Uterus (tissue), 3 donors: ENCODE measurements at regions not wholly inside any gene's neighbourhood (a gene's known extent, or its start where the extent isn't known, plus 50 kb on each side); places are given as distances from the start of the nearest gene placed in this dataset.

ENCODE experiments used
- DNase-seq, 2 donors: peaks; one replicate each; pipeline ENCODE4 v3.0.0-alpha.2; 2019 to 2020
- H3K27ac ChIP-seq, 2 donors: fragments of 200-600 bp; sonication (generic); 1 replicate in 1 of 2; 2 replicates in 1 of 2; pipeline ENCODE4 v1.5.1; 2016 to 2018
- H3K27me3 ChIP-seq, 2 donors: fragments of 200-600 bp; sonication (generic); one replicate each; pipeline ENCODE4 v1.5.1; 2018 to 2019; ENCODE audit warnings: control low read depth in 1 of 2
- H3K36me3 ChIP-seq, 2 donors: fragments of 200-600 bp; sonication (generic); one replicate each; pipeline ENCODE4 v1.5.1; 2019; ENCODE audit warnings: control low read depth in 1 of 2
- H3K4me1 ChIP-seq, 2 donors: fragments of 200-600 bp; sonication (generic); one replicate each; pipeline ENCODE4 v1.5.1; 2018 to 2019; ENCODE audit warnings: control low read depth in 1 of 2
- H3K4me3 ChIP-seq, 2 donors: fragments of 200-600 bp; sonication (generic); 1 replicate in 1 of 2; 2 replicates in 1 of 2; pipeline ENCODE4 v1.5.1; 2018 to 2019; ENCODE audit warnings: mild to moderate bottlenecking in 1 of 2
- H3K9me3 ChIP-seq, 2 donors: fragments of 200-600 bp; sonication (generic); one replicate each; pipeline ENCODE4 v1.5.1; 2019; ENCODE audit warnings: control low read depth in 1 of 2
- POLR2A ChIP-seq, 2 donors: fragments of 450-650 bp; IDR thresholded peaks; one replicate each; pipeline ENCODE4 v1.6.1; 2016; ENCODE audit warnings: antibody characterized with exemption in 2 of 2, mild to moderate bottlenecking in 1 of 2, moderate library complexity in 1 of 2
- intact Hi-C: fragments of 100-400 bp; cut with DNase I; formaldehyde crosslinking; loops from one replicate; pipeline ENCODE4 v1.15.1; 2023; ENCODE audit warnings: low total_unique reads
- TF ChIP-seq, protein P1 (sequence below), 4 experiments: fragments of 200-600 bp in 2 of 4; fragments of 450-650 bp in 2 of 4; sonication (generic) in 2 of 4; IDR thresholded peaks; one replicate each; pipeline ENCODE4 v1.5.1; 2016 to 2019; ENCODE audit warnings: antibody characterized with exemption in 4 of 4, mild to moderate bottlenecking in 2 of 4, moderate library complexity in 1 of 4
- donor health status: DM: yes; HTN: yes; CAD: no.

DNA sequence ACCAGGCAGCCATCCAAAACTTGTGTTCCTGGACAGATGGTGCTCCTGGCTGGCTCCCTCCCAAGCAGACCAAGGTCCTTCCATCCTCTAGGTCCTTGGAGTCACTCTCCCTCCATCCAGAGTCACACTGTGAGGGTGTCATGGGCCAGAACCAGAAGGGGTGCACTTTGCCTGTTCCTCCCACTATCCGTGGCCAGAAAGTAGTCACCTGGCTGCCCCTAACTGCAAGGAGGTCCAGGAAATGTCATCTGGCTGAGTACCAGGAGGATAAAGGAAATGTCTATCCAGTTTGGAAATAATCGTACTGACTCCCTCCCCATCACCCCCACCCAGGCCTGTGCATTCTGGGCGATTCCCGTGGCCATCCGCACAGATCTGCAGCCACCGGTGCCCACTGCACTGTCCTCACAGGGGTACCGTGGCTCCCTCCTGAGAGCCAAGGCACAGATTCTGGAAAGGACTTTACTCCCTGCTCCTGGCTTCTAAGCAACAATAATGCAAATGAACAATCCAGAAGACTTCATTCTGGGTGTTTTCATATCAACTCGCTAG is 253.2 kb downstream of the NPHP4 start:
- TF ChIP-seq, protein P1, sequence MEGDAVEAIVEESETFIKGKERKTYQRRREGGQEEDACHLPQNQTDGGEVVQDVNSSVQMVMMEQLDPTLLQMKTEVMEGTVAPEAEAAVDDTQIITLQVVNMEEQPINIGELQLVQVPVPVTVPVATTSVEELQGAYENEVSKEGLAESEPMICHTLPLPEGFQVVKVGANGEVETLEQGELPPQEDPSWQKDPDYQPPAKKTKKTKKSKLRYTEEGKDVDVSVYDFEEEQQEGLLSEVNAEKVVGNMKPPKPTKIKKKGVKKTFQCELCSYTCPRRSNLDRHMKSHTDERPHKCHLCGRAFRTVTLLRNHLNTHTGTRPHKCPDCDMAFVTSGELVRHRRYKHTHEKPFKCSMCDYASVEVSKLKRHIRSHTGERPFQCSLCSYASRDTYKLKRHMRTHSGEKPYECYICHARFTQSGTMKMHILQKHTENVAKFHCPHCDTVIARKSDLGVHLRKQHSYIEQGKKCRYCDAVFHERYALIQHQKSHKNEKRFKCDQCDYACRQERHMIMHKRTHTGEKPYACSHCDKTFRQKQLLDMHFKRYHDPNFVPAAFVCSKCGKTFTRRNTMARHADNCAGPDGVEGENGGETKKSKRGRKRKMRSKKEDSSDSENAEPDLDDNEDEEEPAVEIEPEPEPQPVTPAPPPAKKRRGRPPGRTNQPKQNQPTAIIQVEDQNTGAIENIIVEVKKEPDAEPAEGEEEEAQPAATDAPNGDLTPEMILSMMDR (IDR thresholded peaks at IDR 0.05): no peak
- TF ChIP-seq POLR2A (IDR thresholded peaks at IDR 0.05): no peak
- Histone ChIP-seq H3K9me3 (no peaks in the 10 kb centered on the region), H3K4me1 (no peaks in the 10 kb centered on the region), H3K4me3 (no peak overlapping the region), H3K27ac (no peak overlapping the region), H3K36me3 (no peaks in the 10 kb centered on the region), H3K27me3 (no peaks in the 10 kb centered on the region)
- DNase-seq: no peak
- intact Hi-C loops: no loop called here

DNA sequence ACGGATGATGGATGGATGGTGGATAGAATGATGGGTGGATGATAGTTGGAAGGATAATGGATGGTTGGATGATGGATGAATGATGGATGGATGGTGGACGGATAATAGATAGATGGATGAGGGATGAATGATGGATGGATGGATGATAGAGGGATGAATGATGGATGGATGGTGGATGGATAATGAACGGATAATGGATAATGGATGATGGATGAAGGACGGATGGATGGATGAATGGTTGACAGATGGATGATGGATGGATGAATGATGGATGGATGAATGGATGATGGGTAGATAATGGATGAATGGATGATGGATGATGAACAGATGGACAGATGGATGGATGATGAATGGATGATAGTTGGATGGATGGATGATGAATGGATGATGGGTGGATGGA is 255.1 kb downstream of the NPHP4 start:
- intact Hi-C loops: no loop called here
- TF ChIP-seq, protein P1 (IDR thresholded peaks at IDR 0.05): no peak
- no peak for TF ChIP-seq POLR2A (IDR thresholded peaks at IDR 0.05)

DNA sequence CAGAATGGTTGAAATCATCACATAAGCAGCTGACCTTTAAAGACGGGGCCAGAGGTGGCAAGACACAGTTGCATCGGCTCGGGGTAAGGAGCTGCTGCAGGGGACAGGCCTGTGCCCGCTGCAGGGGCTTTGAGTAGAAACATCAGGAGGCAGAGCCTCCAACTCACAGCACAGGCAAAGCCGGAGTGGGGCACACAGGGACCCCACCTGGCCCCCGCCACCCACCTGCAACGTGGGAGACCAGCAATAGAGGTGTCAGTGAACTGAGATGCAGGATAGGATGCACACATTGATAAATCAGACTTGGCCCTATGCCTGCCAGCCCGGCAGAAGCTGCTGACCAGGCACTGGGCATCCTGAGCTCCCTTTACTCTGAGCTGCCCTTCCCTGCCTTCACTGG is 257.2 kb downstream of the NPHP4 start:
- Histone ChIP-seq H3K27me3 (no peaks in the 10 kb centered on the region), H3K27ac (no peak overlapping the region), H3K4me1 (no peaks in the 10 kb centered on the region), H3K4me3 (no peak overlapping the region), H3K9me3 (no peaks in the 10 kb centered on the region), H3K36me3 (no peaks in the 10 kb centered on the region)
- no peak for TF ChIP-seq POLR2A (IDR thresholded peaks at IDR 0.05)
- TF ChIP-seq, protein P1 (IDR thresholded peaks at IDR 0.05): no peak
- DNase-seq: no peak
- intact Hi-C loops: no loop called here

More for the DNA sequence above, 255.1 kb downstream of the NPHP4 start:
- H3K27me3 ChIP-seq: no peaks in the 10 kb centered on the region
- H3K4me1 ChIP-seq: no peaks in the 10 kb centered on the region
- H3K9me3 ChIP-seq: no peaks in the 10 kb centered on the region
- no peak overlapping the region for H3K4me3 ChIP-seq
- DNase-seq: no peak
- H3K36me3 ChIP-seq: no peaks in the 10 kb centered on the region
- H3K27ac ChIP-seq: no peak overlapping the region

DNA sequence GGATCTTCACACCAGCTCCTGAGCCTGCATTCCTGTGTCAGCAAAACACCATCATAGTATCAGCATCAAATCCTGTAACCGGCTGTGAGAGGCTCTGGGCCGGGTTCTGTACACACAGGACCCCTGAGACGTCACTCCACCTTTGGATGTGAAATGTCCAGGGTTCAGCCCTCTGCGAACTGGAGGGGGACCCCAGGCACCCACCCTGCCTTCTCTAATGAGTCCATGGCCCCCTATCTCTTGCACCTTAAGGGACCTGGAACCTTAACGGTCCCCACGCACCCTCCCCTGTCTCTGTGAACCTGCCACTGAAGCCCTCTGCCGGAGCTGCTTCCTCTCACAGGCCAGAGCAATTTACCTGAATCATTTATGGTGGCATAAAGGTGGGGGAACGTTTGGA is 257.8 kb downstream of the NPHP4 start:
- Histone ChIP-seq H3K4me1 (no peaks in the 10 kb centered on the region), H3K36me3 (no peaks in the 10 kb centered on the region), H3K4me3 (no peak overlapping the region), H3K27ac (no peak overlapping the region), H3K27me3 (no peaks in the 10 kb centered on the region), H3K9me3 (no peaks in the 10 kb centered on the region)
- TF ChIP-seq POLR2A (IDR thresholded peaks at IDR 0.05): no peak
- TF ChIP-seq, protein P1 (IDR thresholded peaks at IDR 0.05): no peak
- no peak for DNase-seq
- intact Hi-C loops: no loop called here

DNA sequence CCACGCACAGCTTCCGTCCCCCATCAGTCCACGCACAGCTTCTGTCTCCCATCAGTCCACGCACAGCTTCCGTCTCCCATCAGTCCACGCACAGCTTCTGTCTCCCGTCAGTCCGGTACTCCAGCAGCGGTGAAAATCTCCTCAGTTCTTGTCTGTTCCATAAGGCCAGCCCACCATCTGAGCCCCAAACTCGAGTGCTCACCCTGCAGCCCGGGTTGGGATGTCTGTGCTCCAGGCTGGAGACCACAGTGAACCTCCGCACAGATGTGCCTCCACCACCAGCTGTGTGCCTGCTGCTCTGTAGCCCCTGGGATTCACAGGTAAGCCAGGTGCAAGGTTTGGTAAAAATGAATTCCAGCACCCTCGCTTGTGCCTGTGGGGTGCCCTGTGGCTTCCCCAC is 258.6 kb downstream of the NPHP4 start:
- H3K27me3 ChIP-seq: no peaks in the 10 kb centered on the region
- H3K4me1 ChIP-seq: no peaks in the 10 kb centered on the region
- H3K4me3 ChIP-seq: no peak overlapping the region
- intact Hi-C loops: no loop called here
- H3K9me3 ChIP-seq: no peaks in the 10 kb centered on the region
- H3K27ac ChIP-seq: no peak overlapping the region
- TF ChIP-seq, protein P1 (IDR thresholded peaks at IDR 0.05): no peak
- no peak for TF ChIP-seq POLR2A (IDR thresholded peaks at IDR 0.05)
- H3K36me3 ChIP-seq: no peaks in the 10 kb centered on the region
- DNase-seq: no peak
